Stomach (tissue), 4 donors: ENCODE measurements at regions not wholly inside any gene's neighbourhood (a gene's known extent, or its start where the extent isn't known, plus 50 kb on each side); places are given as distances from the start of the nearest gene placed in this dataset.

ENCODE experiments used
- CTCF ChIP-seq, 7 experiments: fragments of 450-650 bp in 4 of 7; fragments of 200-600 bp in 3 of 7; sonication (generic) in 3 of 7; IDR thresholded peaks; one replicate each; pipeline ENCODE4 v1.5.1; 2016 to 2019; ENCODE audit warnings: antibody characterized with exemption in 7 of 7, control low read depth in 2 of 7, mild to moderate bottlenecking in 1 of 7
- EP300 ChIP-seq: sonication (generic); formaldehyde crosslinking; IDR thresholded peaks from one replicate; pipeline ENCODE4 v1.6.1; 2017; ENCODE audit warnings: antibody characterized with exemption
- POLR2A ChIP-seq, 4 donors: fragments of 450-650 bp; IDR thresholded peaks; one replicate each; pipeline ENCODE4 v1.6.1; 2016; ENCODE audit warnings: antibody characterized with exemption in 4 of 4, control low read depth in 2 of 4, mild to moderate bottlenecking in 1 of 4, moderate library complexity in 1 of 4
- POLR2AphosphoS5 ChIP-seq, 3 donors: sonication (generic); formaldehyde crosslinking; IDR thresholded peaks; one replicate each; pipeline ENCODE4 v1.6.1; 2016; ENCODE audit warnings: antibody characterized with exemption in 3 of 3

GRCh38 chr4:124484940-124485339, 227.6 kb downstream of the ANKRD50 start:
- no peak for TF ChIP-seq CTCF (IDR thresholded peaks at IDR 0.05)
- TF ChIP-seq POLR2AphosphoS5 (IDR thresholded peaks at IDR 0.05), result no peak
- TF ChIP-seq POLR2A (IDR thresholded peaks at IDR 0.05), result no peak
- no peak for TF ChIP-seq EP300
